CD4-positive, alpha-beta T cell treated with Interleukin-4 for 4 hours (primary cell): ENCODE measurements at regions not wholly inside any gene's neighbourhood (a gene's known extent, or its start where the extent isn't known, plus 50 kb on each side); places are given as distances from the start of the nearest gene placed in this dataset.

Source experiments
- DNase-seq: peaks from one replicate; pipeline ENCODE4 v3.0.0-alpha.2; 2020

DNA sequence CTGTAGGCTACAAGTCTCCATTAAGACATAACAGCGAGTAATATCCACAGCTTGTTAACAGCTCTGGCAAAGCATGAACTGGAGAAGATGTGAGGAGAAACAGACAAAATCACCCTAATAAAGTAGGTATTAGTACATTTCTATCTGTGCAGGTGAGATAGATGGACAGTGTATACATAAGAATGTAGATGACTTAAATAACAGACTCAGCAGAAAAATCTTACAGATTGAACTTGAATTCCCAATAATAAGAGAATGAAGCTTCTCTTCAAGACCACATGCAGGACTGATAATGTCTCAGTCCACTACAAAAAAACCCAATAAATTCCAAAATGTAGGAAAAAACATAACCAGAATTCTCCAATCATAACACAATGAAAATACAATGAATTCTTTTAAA is 153.0 kb downstream of the IRX2 start:
- no peak for DNase-seq

- no peak for DNase-seq
Measured at GRCh38 chr5:2594701-2595100, 156.8 kb downstream of the IRX2 start.

GRCh38 chr5:2592766-2593165 is 158.7 kb downstream of the IRX2 start:
- no peak for DNase-seq

DNA sequence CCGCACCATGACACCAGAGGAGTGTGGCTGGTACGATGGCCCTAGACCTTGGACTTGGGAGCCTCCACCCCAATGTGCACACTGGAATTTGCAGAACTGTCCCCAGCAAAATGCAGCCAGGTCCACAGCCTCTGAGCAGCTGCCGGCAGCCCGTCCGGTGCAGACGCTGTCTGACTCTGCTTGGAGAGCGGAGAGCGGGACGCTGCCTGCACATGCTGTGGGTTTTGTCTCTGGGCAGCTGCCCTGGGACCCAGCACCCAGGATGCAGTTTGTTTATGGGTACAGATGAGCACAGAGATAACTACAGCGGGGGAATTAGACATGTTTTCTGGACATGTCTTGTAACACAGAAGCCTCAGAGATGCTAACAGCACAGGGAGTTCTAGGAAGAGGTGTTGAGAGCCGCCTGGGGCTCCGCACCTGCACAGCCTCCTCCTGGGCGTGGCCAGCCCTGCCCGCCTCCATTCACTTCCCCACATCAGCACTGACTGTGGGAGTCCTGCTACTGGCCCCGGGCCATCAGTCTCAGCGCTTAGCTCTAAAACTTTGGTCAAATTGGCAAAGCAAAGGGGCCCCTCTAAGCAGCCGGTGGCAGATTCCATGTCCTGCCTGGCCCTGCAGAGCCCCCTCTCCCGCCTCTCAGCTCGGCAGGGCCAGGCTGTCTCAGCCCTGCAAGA is 159.6 kb downstream of the IRX2 start:
- no peak for DNase-seq

DNA sequence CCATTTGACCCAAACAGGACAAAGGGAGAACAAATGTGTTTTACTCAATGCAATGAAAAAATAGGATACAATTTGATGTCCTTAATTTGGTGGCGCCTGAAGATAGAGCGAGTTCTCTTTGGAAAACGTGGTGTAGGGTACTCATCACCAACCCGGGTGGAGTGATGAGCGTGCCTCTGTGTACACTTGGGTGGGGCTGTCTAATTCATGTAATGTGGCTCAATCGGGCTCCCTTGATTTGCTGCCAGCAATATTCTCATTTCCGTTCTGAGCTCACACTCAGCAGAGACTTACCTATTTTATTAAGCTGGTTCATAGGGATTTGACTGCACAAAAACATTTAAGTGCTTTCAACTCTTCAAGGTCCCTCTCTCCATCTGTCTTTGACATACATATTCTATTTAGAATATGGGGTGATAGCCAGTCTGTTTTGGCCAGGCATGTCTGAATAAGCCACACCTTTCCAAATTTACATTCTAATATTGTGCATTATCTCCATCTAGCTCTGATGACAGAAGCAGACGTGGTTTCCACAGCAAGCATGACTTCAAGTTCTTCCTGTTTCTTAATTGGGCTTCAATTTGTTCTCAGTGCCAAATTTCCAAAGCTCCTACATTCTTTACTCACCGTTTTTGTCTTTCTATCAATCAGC is 162.5 kb downstream of the IRX2 start:
- DNase-seq: no peak

DNA sequence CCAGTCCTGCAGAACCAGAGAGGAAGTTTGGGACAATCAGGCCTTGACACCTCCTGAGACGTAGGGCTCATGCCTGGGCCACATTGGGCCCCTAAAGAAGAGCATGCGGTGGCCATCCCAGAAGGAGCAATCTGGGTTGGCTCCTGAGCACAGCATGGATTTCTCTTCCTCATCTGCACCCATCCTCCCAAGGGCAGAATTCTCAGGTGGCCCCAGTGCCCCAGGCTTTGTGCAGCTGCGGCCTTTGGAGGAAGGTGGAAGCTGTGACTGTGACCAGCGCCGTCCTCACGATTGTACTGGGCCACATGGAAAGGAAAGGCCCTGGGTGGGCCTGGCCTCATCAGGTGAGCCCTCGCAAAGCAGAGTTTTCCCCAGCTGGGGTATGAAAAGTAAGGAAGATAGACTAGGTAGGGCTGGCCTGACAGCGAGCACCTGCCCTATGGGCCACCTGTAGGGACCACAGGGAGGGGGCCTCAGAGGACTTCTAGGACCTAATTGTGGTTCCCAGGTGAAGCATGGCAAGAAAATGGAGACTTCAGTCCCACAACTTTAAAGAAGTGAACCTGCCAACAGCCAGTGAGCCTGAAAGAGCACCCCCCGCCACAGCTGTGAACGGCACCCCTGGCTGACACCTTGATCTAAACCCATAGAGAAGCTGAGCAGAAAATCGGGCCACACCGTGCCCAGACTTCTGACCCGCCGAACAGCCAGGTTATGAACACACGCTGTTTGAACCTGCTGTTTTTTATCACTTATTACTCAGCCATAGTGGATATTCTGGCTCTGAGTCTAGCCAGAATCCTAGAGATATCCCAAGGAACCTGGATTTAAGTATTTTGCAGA is 164.1 kb downstream of the IRX2 start:
- DNase-seq: no peak

DNA sequence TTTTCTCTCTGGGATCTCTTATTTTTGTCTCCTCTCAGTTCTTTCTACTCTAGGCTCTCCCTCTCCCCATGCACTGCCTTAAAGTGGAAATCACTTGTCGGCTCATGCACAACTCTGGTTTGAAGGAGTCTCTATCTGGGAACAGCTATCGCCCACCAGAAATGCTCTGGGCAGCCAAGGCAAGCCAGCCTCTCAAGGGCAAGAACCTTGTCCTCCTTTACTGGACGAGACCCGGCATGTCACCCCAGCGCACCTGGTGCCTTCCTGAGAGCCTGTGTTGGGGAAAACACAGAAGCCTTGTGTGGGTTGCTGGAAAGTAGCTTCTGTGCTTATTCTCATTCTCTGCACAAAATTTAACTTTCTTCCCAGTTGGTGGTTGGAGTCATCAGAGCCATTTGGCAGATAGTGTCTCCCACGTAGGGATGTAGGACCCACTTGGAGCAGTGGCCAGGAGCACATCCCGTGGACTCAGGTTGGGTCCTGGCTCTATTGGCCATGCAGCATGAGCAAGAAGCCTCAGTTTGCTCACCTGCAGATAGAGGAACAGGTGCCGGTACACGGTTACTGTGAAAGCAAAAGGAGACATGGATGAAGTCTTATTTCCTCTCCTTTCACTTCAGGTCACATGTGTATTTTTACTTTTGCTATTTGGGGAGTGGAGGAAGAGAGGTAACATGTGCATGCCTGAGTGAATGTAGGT is 165.3 kb downstream of the IRX2 start:
- DNase-seq: no peak

DNA sequence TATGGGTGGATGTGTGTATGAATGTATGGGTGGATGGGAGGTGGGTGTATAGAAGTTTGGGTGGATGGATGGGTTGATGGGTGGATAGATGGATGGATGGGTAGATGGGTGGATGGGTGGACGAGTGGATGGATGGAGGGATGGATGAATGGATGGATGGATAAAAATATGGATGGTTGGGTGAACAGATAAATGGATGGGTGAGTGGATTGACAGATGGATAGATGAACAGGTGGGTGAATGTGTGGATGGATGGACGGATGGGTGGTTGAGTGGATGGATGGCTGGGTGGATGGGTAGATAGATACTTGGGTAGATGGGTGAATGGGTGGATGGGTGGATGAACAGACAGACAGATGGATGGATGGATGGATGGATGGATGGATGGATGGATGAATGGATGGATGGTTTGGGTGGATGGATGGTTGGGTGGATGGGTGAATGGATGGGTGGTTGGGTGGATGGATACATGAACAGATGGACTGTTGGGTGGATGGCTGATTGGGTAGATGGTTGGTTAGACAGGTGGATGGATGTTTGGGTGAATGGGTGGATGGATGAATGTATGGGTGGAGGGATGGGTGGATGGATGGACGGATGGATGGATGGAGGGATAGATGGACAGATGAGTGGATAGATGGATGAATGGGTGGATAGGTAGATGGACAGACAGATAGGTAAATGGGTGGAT is 166.8 kb downstream of the IRX2 start:
- DNase-seq: no peak

GRCh38 chr5:2582507-2582906 is 169.0 kb downstream of the IRX2 start:
- DNase-seq: no peak

DNA sequence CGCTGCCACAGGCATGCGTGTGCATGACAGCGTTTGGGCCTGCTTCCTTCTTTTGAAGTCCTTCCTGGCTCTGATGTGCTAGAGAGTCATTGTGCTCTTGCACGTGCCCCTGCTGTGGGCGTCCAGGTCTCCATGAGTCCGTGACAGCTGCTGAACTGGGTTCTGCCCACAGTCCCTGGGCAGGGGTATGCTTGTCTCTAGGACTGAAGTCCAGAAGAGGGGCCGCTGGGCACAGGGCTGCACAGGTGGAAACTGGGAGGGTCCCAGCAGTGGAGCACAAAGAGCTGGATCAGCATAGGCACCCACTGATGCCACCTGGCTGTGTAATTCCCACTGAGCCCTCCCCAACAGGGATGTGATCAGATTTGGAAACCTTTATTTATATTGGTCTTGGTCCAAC is 169.4 kb downstream of the IRX2 start:
- no peak for DNase-seq

- DNase-seq: no peak
Measured at GRCh38 chr5:2581418-2581817, 170.1 kb downstream of the IRX2 start.

GRCh38 chr5:2579126-2579525 is 172.4 kb downstream of the IRX2 start:
- no peak for DNase-seq

DNA sequence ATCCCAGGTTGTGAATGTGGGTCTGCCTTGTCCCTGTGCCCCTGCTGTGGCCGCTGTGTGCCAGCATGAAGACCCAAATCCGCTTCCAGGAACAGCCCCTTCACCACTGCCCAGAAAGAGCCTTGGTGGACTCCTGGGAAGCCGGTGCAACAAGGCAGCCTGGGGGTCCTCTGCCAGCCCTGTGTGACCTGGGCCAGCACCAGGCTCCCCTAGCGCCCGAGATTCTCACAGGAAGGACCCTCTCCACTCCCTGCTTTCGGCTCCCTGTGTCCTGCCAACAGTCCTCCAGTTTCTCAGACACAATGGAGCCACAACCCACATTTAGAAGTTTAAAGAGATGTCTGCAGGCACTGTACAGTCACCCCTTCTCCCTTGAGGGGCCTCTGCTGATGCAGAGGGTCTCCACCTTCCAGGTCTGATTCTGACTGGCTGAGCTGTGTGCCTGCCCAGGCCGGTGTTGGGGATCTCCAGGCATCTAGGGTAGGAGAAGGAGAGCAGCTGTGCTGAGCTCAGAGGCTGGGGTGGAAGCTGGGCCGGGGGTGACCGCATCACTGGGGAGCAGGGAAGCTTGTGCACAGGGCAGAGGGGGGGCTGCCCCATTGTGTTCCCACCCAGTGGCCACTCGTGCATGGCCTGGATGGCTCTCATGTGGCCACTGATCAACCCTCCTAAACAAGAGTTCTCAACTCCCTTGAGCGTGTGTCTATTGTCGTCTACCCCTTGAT is 174.0 kb downstream of the IRX2 start:
- no peak for DNase-seq

GRCh38 chr5:2576823-2577222 is 174.7 kb downstream of the IRX2 start:
- no peak for DNase-seq

- DNase-seq: no peak
Measured at GRCh38 chr5:2575871-2576270, 175.6 kb downstream of the IRX2 start.

DNA sequence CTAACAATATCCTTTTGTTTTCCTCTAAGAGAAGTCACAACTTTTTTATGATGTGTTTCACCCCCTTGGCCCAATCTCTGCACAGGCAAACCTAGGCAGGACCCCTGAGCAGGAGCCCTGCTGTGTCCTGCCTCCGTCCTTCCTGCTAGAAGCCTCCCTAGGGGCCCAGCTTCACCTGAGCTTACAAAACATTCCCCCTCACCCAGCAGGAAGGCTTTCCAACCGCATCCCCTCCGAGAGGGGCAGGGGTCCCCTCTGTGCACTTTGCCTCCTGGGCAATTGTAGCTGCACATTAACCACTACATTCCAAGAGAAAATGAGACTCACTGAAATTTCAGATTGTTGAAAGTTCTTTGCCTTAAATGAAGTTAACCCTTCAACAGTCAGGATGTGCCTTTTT is 176.2 kb downstream of the IRX2 start:
- no peak for DNase-seq

GRCh38 chr5:2574155-2574554 is 177.3 kb downstream of the IRX2 start:
- DNase-seq: no peak

- DNase-seq: no peak
Measured at GRCh38 chr5:2570586-2570985, 180.9 kb downstream of the IRX2 start.

- no peak for DNase-seq
Measured at GRCh38 chr5:2569774-2570542, 181.5 kb downstream of the IRX2 start.

- DNase-seq: no peak
Measured at GRCh38 chr5:2569176-2569575, 182.3 kb downstream of the IRX2 start.

DNA sequence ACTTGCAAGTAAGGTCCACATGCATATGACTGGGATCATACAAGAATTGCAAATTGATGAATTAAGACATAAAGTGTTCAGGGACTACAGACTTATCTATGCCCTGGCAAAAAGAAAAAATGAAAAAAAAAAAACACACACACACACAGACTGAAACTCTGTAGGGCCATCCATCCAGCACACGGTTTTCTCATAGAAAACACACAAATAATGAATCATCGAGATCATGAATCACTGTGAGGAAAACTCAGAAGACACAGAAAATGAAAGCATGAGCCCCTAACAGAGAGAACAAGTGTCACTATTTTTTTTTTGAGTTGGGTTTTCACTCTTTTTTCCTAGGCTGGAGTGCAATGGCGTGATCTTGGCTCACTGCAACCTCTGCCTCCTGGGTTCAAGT is 185.2 kb downstream of the IRX2 start:
- no peak for DNase-seq
